NCI-H1930 (cell line): ENCODE measurements at regions not wholly inside any gene's neighbourhood (a gene's known extent, or its start where the extent isn't known, plus 50 kb on each side); places are given as distances from the start of the nearest gene placed in this dataset.

Experiments
- DNase-seq, 2 experiments: peaks; one replicate each; lab custom pipeline; 2025; lab: John Stamatoyannopoulos, UW

DNA sequence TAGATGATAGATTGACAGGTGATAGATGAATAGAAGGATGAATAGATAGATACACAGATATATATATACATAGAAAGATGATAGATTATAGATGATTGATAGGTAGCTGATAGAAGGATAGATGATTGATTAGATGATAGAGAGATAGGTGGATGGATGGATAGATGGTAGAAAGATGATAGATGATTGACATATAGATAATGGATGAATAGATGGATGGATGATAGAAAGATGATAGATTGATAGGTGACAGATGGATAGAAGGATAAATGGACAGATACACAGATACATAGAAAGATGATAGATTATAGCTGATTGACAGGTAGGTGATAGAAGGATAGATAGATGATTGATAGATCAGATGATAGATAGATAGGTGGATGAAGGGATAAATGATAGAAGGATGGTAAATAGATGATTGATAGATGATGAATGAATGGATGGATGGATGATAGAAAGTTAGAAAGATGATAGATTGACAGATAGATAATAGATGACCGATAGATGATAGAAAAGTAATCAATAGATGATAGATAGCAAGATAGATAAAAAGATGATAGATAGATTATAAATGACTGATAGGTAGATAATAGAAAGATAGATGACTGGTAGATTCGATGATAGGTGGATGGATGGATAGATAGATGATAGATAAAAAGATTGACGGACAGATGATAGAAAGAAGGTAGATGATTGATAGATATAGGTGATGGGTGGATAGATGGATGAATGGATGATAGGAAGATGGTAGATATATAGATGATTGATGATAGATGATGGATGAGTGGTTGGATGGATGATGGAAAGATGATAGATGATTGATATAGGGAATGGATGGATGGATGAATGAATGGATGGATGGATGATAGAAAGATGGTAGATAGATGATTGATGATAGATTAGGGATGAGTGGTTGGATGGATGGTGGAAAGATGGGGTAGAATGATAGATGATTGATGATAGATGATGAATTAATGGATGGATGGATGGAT lies 80.4 kb downstream of the MICALL2 start:
- DNase-seq: no peak

DNA sequence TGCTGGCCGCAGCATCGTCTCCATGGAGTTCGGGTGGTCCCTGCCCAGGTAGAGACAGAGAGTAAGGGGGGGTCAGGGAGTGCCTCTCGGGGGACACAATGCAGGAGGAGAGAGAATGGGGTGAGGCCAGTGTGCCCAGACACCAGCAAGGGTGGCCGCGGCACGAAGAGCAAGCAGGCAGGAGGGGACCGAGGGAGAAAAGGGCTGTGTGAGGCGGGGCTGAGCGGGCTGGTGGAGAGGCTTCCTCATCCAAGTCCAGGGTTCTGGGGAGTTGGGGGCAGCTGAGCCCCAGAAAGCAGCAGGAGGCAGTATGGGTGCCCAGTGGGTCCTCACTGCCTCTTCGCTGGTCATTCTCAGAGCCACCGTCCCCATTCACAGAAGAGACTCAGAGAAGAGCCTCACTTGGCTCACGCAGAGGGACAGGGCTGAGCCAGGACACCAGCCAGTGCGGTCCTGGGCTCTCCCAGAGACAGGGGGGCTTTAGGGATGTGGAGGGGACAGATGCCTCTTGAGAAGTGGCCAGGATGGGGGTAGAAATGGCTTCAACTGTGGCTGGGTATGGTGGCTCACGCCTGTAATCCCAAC lies 78.9 kb downstream of the MICALL2 start:
- DNase-seq: no peak

DNA sequence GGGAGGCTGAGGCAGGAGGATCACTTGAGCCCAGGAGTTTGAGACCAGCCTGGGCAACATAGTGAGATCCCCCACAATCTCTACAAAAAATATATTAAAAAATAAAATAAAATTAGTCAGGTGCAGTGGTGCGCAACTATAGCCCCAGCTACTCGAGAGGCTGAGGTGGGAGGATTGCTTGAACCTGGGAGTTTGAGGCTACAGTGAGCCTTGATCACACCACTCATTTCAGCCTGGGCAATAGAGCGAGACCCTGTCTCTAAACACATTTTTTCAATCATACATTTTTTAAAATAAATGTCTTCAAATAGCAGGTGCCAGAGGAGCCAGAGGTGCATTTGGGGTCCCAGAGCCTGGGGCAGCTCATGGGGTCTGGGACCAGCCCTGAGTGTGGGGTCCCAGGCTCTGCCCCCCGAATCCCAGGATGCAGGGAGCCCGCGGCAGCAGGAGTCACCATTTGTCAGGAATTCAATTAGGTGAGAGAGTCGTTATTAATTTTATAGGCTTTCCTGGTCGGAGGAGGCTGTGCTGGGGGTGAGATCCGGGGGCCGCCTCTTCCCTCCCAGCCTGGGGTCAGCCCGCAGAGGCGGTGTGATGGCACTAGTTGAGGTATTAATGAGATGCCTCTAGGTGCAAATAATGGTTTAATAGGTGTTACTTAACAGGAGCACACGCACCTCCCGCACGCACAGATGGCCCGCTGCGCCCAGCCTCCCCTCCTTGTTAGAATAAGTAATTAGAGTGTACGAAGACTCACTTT lies 78.3 kb downstream of the MICALL2 start:
- DNase-seq: no peak

DNA sequence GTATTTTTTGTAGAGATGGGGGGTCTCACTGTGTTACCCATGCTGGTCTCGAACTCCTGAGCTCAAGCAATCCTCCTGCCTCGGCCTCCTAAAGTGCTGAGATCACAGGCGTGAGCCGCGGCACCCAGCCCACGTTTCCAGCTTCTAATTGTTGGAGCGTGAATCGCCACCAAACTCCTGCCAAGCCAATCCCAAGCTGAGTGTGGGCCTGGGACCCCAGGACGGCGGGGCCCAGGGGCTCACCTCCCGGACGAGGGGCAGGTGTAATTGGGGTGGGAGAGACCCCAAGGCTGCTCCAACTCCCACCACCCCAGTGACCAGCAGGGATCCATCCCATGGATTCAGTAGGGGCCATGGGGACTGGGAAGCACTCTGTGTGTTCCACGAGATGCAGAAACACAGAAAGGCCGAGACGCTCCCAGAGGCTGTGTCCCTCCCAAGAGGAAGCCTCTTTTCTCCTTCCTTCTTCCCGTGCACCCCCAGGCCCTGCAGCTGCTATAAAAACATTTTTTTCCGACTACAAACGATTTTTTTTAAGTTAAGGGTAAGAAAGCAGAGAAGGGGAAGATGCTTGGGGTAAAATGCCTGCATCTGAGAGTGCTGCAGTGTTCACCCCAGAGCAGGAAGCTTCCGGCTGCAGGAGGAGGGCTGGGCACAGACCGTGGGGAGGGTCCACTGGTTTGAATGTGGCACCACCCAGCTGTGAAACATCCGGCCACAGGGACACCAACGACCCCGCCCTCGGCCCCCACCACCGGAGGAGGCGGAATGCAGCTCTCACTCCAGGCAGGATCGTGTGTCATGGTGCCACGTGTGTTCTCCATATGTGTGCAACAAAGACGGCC lies 76.5 kb downstream of the MICALL2 start:
- no peak for DNase-seq

DNA sequence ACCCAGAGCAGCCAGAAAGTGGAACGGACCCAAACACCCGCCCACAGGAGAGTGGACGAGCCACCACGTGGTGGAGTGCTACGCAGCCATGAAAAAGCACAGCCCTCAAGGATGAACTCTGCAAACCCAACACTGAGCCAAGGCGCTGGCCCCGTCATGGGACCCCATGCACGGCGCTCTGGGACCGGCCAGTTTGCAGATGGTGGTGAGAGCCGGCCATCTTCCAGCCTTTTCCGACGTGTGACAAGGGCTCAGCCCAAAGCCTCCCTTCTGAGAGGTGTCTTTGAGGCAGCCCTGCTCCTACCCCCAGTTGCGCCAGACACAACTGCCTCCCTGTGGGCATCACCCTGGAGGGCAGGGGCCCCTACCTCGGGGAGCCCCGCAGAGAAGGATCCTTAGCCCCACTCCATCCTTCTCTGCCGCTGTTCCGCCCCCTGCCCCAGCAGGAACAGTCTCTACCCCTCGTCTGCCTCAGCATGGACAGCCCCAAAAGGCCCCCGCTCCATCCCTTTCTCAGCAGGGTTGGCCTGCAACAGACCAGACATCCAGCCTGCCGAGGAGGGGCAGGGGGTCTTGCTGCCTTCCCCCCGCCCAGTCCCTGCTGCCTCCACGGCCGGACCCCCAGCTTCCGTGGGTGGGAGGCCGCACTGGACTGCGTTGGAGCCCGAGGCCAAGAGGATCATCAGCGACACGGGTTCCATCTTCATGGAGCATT lies 75.7 kb downstream of the MICALL2 start:
- no peak for DNase-seq

DNA sequence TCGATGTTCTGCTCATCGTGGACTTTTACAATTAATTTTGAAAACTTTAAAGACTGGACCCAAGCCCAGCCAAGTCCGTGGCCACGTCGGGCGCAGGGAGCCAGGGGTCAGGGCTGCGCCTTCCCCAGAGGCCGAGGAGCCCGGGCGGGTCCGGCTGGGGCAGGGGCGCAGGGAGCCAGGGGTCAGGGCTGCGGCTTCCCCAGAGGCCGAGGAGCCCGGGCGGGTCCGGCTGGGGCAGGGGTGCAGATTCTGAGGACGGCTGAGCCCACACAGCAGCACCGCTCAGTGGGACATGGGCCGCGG lies 75.2 kb downstream of the MICALL2 start:
- DNase-seq: no peak
